Effector memory CD8-positive, alpha-beta T cell (primary cell): ENCODE measurements at regions not wholly inside any gene's neighbourhood (a gene's known extent, or its start where the extent isn't known, plus 50 kb on each side); places are given as distances from the start of the nearest gene placed in this dataset.

Source experiments
- ATAC-seq: fragments of 150-1000 bp; cut with Tn5 transposase; replicated peaks from 2 replicates; pipeline ENCODE4 v1.10.0; 2021; ENCODE audit warnings: mild to moderate bottlenecking, moderate library complexity
- DNase-seq, 3 experiments: peaks; one replicate each; pipeline ENCODE4 v3.0.0; 2021
- H3K27ac Mint-ChIP-seq, 2 donors: one replicate each; pipeline ENCODE4 v1.8.0; 2022; ENCODE audit warnings: mild to moderate bottlenecking in 2 of 2, mixed read lengths in 2 of 2, moderate library complexity in 2 of 2
- H3K27me3 Mint-ChIP-seq, 2 donors: one replicate each; pipeline ENCODE4 v1.8.0; 2022; ENCODE audit warnings: mixed read lengths in 2 of 2
- H3K36me3 Mint-ChIP-seq: one replicate; pipeline ENCODE4 v1.8.0; 2022; ENCODE audit warnings: mild to moderate bottlenecking, moderate library complexity, mixed read lengths; ENCODE audit not compliant: insufficient read depth
- H3K4me1 Mint-ChIP-seq, 2 donors: one replicate each; pipeline ENCODE4 v1.8.0; 2022; ENCODE audit warnings: low read depth in 2 of 2, mixed read lengths in 2 of 2
- H3K4me3 Mint-ChIP-seq, 2 donors: one replicate each; pipeline ENCODE4 v1.8.0; 2022; ENCODE audit warnings: mild to moderate bottlenecking in 2 of 2, mixed read lengths in 2 of 2, moderate library complexity in 2 of 2
- H3K9me3 Mint-ChIP-seq, 2 donors: one replicate each; pipeline ENCODE4 v1.8.0; 2022; ENCODE audit warnings: mixed read lengths in 2 of 2

DNA sequence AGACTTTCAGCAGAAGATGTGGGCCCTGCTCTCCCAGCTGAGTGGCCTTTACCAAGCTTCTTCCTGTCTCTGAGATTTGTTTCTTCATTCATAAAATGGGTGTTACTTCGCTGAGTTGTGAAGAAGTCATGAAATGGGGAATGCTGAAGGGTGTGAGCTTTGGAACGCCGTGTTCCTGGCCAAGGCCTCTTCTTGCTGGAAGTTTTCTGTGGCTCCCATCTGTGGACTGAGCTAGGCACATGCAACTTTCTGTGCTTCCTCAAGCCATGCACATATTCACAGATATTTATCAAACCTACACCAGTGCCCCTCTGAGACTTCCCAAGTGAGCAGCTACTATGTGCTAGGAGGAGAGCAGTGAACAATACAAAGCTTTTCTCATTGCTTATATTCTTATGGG is 106.3 kb upstream of the JUN start:
- peaks cover 4% of the 10 kb centered on the region for H3K36me3 Mint-ChIP-seq
- ATAC-seq (no peak), DNase-seq (no peak)
- no peaks in the 10 kb centered on the region for H3K9me3 Mint-ChIP-seq
- no peak overlapping the region for H3K4me3 Mint-ChIP-seq
- H3K27ac Mint-ChIP-seq, result no peak overlapping the region
- no peaks in the 10 kb centered on the region for H3K27me3 Mint-ChIP-seq
- peaks cover 27 to 41% of the 10 kb centered on the region in 2 donors for H3K4me1 Mint-ChIP-seq

DNA sequence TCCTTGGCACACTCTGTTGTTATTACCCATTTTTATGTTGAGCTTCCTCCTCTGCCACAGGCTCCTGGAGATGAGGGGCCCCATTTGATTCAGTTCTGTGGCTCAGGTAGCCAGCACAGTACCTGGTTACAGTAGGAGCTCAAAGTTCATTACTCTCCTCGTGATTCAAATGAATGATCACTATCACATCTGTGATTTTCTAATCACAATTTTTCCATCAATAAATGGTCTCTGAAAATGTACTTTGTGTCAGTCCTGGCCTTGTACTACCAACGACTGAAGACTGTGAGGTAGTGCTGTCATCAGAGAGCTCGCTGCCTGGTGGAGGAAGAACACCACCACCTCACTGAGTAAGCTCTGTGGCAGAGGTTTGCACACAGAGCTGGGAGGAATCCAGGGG is 106.8 kb upstream of the JUN start:
- Mint-ChIP-seq H3K27me3 (no peaks in the 10 kb centered on the region), H3K4me3 (no peak overlapping the region), H3K27ac (no peak overlapping the region), H3K9me3 (no peaks in the 10 kb centered on the region), H3K4me1 (peaks cover 27 to 41% of the 10 kb centered on the region in 2 donors), H3K36me3 (peaks cover 4% of the 10 kb centered on the region)
- DNase-seq (no peak), ATAC-seq (no peak)

DNA sequence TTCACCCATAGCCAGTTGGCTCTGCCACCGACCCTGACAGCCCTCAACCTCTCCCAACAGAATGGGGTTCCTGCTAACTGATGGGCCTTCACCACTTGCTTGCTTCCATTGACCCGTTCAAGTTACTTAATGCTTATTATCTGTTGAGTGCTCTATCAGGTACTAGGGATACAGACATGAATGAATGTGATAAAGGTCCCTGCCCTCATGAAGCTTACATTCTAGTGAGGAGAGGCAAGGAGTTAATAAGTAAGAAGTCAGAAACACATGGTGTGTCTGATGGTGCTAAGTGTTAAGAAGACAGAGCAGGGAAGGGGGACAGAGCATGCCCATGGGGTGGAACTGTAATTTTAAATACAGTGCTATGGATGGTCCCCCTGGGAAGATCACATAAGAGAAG is 107.5 kb upstream of the JUN start:
- no peaks in the 10 kb centered on the region for H3K9me3 Mint-ChIP-seq
- DNase-seq (no peak), ATAC-seq (no peak)
- H3K4me1 Mint-ChIP-seq, result peaks cover 26 to 40% of the 10 kb centered on the region in 2 donors
- H3K27ac Mint-ChIP-seq, result no peak overlapping the region
- no peaks in the 10 kb centered on the region for H3K27me3 Mint-ChIP-seq
- H3K36me3 Mint-ChIP-seq, result no peaks in the 10 kb centered on the region
- no peak overlapping the region for H3K4me3 Mint-ChIP-seq

DNA sequence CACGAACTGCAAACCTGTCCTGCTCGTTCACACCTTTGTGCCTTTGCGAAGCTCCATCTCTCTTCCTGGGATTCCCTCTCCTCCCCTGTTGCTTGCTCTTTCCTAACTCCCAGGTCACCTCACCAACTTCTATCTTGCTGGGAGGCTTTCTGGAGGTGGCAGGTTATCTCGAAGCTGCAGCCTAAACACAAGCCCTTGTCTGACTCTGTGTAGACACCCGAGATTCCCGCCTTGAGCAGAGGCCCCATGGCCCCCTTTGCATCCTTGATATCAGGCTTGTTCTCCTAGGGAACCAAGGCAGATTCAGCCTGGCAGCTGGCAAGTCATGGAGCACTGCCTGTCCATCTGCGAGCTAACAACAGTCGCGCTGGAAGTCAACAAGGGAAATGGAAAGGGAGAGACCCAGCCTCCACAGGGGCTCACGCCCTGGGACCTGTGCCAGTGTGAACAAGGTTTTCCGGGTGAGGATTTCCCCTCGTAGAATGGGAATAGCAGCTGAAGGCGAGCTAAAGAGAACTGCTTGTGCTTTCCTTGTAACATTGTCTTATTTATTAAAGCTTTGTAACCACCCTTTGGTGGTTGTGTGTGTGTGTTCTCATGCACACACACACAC is 109.5 kb upstream of the JUN start:
- peaks cover 15 to 21% of the 10 kb centered on the region in 2 donors for H3K4me1 Mint-ChIP-seq
- no peak overlapping the region for H3K27ac Mint-ChIP-seq
- ATAC-seq (no peak), DNase-seq (no peak)
- H3K36me3 Mint-ChIP-seq, result no peaks in the 10 kb centered on the region
- no peaks in the 10 kb centered on the region for H3K9me3 Mint-ChIP-seq
- no peak overlapping the region for H3K4me3 Mint-ChIP-seq
- H3K27me3 Mint-ChIP-seq, result no peaks in the 10 kb centered on the region

DNA sequence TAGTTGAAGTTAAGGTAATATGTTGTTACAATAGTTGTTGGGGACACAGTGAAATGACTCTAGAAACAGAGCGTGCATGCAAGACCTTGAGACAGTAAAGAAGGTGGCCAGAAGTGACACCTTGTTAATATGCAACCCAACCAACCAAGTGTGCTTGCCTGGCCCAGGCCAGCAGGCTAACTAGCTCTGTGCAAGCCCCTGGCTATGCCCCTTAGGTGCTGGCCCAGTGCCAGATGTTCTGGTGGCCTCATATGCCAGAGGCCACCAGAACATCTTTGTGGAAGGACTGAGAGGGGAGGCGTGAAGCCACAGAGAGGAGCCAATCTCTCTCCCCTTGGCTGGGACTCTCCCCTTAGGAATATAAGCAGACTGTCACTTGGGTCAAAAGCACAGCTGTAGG is 111.2 kb upstream of the JUN start:
- H3K27ac Mint-ChIP-seq, result peak overlapping the region; percentile 15 to 86

DNA sequence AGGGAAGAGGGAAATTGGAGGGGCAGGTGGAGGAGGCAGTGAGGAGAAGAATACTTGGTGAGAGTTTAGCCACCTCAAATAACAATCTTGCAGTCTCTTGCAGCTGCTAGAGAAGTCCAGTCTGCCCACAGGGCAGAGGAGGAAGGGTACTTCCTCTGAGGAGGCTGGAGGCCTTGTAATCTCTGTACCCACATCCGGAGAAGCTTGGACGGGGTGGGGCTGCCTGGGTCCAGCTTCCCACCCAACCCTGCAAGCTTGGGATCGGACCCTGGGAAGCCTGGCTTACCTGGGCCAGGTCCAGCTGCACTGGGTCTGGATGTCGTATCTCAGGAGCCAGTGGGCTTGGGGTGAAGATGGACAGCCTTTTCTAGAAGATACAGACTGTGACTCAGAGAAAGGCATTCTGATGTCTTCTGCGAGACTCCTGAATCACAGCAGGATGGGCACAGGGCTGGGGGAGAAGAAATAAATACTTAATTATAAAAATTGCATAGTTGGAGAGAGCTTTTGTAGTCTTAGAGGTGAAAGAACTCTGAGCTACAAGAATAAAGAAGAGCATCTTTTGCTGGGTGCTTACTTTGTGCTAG is 111.8 kb upstream of the JUN start:
- ATAC-seq (no peak), DNase-seq (no peak)
- Mint-ChIP-seq H3K9me3 (no peaks in the 10 kb centered on the region), H3K4me3 (no peak overlapping the region), H3K4me1 (peaks cover 12 to 15% of the 10 kb centered on the region in 2 donors), H3K27ac (peak overlapping the region; percentile 29 to 86), H3K36me3 (no peaks in the 10 kb centered on the region), H3K27me3 (no peaks in the 10 kb centered on the region)

More for the DNA sequence above, 111.2 kb upstream of the JUN start:
- Mint-ChIP-seq H3K27me3 (no peaks in the 10 kb centered on the region), H3K4me3 (peak overlapping the region; percentile 49 to 52), H3K36me3 (no peaks in the 10 kb centered on the region), H3K9me3 (no peaks in the 10 kb centered on the region), H3K4me1 (peaks cover 13 to 15% of the 10 kb centered on the region in 2 donors)
- no peak for DNase-seq
- ATAC-seq, result no peak

DNA sequence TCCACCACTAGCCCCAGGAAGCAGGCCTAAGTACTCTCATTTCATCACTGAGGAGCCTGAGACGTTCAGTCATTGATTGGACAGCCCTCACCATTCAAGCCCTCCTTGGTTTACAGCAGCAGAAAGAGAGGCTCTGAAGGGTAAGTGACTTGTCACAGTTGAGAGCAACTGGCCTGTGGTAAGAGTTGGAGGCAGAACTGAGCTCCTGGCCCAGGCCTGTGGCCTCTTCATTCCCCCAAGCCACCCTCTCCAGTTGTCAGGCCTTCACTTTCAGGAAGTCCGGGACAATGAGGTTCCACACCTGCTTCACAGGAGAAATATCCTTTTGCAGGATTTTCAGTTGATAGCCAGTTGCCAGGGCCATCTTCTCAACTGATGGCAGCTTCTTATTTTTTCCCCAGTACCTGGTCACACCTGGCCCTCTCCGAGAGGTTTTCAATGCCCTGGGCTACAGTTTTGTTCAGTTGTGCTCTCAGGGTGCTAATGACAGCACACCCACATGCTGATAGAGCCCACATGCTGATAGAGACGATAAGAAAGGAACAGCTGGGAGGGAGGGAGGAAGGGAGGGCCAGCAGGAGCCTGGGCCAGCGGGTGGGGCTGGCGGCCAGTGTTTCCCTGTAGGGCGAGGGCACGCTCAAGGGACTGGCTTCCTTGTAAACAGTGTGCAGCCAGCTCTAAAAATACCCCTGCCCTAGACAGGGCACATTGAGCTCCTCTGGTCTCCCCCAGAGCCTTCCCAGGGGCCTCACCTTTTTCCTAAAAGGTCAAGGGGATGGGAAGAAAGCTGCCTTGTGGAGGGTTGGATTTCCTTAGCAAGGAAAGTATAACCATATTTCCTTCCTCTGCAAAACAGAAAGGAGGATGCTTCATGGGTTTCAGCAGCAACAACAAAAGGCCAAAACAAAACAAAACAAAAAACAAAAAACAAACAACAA is 112.7 kb upstream of the JUN start:
- Mint-ChIP-seq H3K36me3 (no peaks in the 10 kb centered on the region), H3K27me3 (no peaks in the 10 kb centered on the region), H3K9me3 (no peaks in the 10 kb centered on the region), H3K4me3 (no peak overlapping the region), H3K4me1 (peaks cover 12 to 15% of the 10 kb centered on the region in 2 donors), H3K27ac (peak overlapping the region; percentile 29 to 86)
- ATAC-seq, result no peak
- no peak for DNase-seq

DNA sequence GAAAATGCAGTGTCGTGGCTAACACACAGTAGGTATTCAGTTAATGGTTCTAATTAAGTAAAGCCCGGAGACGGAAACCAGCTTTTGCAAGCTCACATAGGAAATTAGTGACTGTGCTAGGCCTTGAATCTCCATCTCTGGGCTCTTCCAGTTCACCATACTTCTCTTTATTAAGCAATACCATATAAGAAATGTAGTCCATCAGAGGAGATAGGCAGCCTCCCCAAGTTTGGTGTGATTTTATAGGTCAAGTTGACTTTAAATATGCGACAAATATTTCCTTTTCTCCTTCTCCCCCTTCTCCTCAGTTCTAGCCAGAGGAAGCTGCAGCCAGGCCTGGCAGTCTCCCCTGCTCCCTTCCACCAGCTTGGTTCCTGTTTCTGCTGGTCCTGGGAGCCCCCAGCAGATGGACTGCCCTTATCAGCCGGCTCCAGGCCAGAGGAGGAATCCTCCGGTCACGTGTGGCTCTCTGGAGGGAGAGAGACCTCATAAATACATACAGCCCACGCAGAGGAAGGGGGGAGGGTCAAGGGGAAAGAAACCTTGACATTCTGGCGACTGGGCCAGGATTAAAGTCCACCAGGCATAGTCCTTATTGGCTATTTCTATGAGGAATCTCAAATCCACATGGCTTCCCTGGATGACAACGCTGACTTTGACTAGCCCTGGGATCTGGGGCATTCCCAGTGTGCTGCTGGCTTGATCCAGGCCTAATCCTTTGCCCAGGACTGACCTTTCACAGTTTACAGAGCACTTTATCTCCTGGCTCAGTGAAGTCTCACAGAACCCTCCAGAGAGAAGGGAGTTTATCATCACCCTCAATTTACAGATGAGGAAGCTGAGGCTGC is 115.1 kb upstream of the JUN start:
- H3K36me3 Mint-ChIP-seq, result no peaks in the 10 kb centered on the region
- no peak overlapping the region for H3K27ac Mint-ChIP-seq
- no peak for ATAC-seq
- H3K4me1 Mint-ChIP-seq, result peaks cover 12 to 17% of the 10 kb centered on the region in 2 donors
- DNase-seq, result no peak
- H3K4me3 Mint-ChIP-seq, result no peak overlapping the region
- H3K27me3 Mint-ChIP-seq, result no peaks in the 10 kb centered on the region
- no peaks in the 10 kb centered on the region for H3K9me3 Mint-ChIP-seq

DNA sequence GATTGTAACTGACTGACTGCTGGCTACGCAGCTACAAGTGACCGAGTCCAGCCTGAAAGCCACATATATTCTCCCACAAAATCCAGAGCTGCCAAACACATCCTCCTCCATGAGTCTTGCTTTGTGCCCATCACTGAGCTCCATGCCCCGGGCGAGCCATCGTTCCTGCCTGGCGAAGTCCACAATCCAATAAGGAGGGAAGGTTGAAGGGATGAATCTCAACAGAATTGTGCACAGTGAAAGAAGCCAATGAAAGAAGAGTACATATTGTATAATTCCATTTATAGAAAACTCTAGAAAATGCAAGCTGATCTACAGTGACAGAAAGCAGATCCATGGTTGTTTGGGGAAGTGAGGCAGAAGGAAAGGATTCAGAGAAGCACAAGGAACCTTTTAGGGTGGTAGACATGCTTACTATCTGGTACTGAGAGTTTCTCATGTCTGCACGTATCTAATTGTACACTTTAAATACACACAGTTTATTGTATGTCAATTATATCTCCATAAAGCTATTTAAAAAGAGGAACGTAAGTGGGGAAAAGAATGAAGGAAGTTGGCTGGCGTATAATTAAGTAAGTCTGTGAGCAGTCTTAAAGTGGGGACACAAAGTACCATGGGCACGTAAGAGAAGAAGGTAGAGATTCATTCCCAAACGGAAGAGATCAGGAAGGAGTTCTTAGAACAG is 115.9 kb upstream of the JUN start:
- Mint-ChIP-seq H3K36me3 (no peaks in the 10 kb centered on the region), H3K4me1 (peaks cover 16 to 21% of the 10 kb centered on the region in 2 donors), H3K9me3 (no peaks in the 10 kb centered on the region), H3K27me3 (no peaks in the 10 kb centered on the region), H3K27ac (no peak overlapping the region), H3K4me3 (no peak overlapping the region)
- ATAC-seq (no peak), DNase-seq (no peak)

DNA sequence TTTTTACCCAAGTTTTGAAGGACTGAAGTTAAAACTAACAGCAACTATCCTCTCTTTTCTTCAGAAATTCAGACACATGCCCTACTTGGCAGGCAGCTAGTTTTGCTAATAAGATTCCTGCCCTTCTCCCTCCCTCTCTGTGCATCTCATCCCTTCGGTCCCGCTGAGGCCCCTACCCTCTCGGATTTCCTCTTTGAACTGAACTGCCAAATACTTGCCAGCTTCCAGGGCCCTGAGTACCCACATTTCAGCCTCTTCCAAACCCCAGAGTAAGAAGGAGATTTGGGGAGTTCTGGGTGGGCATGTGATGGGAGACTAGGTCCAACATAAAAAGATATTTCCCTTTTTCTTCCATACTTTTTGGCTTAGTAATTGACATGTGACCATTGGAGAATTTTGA is 116.5 kb upstream of the JUN start:
- Mint-ChIP-seq H3K4me3 (no peak overlapping the region), H3K4me1 (peaks cover 16% of the 10 kb centered on the region in 2 donors), H3K27me3 (no peaks in the 10 kb centered on the region), H3K9me3 (no peaks in the 10 kb centered on the region), H3K27ac (no peak overlapping the region), H3K36me3 (no peaks in the 10 kb centered on the region)
- no peak for DNase-seq
- ATAC-seq, result no peak

DNA sequence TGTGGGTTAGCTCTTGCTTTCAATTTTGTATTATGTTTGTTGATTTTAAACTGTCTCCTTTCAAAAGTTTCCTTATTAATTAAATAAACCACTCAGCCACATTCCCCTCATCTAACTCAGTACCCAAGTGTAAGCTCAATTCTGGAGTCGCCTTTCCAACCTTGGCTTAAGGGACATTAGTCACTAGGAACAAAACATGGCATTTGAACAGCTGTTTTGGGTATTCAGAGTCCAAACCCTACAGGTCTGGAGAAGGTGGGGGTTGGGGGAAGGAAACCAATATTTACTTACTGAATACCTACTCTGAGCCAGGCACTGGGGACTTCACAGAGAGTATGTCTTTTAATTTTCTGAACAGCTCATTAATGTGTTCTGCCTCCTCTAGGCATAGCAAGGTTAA is 117.2 kb upstream of the JUN start:
- DNase-seq (no peak), ATAC-seq (no peak)
- Mint-ChIP-seq H3K4me3 (no peak overlapping the region), H3K36me3 (no peaks in the 10 kb centered on the region), H3K27ac (peak overlapping the region in 1 of 2 donors; percentile 1), H3K27me3 (no peaks in the 10 kb centered on the region), H3K9me3 (no peaks in the 10 kb centered on the region), H3K4me1 (peaks cover 9 to 11% of the 10 kb centered on the region in 2 donors)

DNA sequence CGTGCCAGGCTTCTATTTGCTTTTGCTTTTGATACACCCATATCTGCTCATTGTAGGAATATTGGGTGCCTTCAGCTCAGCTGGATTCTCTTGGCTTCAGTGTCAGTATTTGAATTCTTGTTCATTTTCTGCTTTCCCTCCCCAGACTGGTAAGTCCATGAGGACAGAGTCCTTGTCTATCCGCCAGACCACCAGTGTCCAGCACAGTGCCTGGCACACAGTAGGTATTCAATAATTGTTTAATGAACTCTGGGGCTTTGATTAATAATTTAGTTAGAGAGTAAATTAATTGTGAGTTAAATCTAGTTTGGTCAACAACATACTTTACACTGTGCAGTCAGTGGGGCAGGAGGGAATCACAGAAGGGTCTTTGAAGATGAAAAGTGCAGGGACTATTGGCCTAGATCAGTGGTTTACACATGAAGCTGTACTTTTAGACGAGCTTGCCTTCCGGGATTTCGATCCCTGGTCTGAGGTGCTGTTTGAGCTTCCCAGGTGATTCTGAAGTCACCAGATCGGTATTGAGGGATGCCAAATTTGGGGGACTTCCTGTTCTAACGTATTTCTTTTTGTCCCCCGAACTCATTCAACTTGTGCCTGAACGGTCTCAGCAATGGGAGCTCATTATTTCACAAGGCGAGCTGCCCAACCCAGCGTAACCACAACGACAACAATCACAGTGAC is 119.1 kb upstream of the JUN start:
- H3K27me3 Mint-ChIP-seq, result no peaks in the 10 kb centered on the region
- ATAC-seq (no peak), DNase-seq (no peak)
- H3K4me1 Mint-ChIP-seq, result peaks cover 6 to 8% of the 10 kb centered on the region in 2 donors
- H3K4me3 Mint-ChIP-seq, result peak overlapping the region; percentile 82 to 83
- H3K27ac Mint-ChIP-seq, result peak overlapping the region; percentile 80 to 95
- no peaks in the 10 kb centered on the region for H3K9me3 Mint-ChIP-seq
- H3K36me3 Mint-ChIP-seq, result no peaks in the 10 kb centered on the region
